SKM-1 treated with dmso at 0.1 percent for 144 hours (cell line): ENCODE measurements at regions not wholly inside any gene's neighbourhood (a gene's known extent, or its start where the extent isn't known, plus 50 kb on each side); places are given as distances from the start of the nearest gene placed in this dataset.
"Not testable (repeated sequence)": the region's sequence is repeated elsewhere in the genome, so short reads cannot be mapped to it uniquely, and the experiment has no call there.

ENCODE experiments used
- DNase-seq: peaks from one replicate; lab custom pipeline; 2025; ENCODE audit not compliant: unreplicated experiment; lab: John Stamatoyannopoulos, UW

GRCh38 chr2:83990636-83991035 is 468.4 kb downstream of the SUCLG1 start:
- no peak for DNase-seq

- DNase-seq: not testable (repeated sequence)
These were observed 482.5 kb downstream of the SUCLG1 start for GRCh38 chr2:83976628-83977027.

GRCh38 chr2:83972128-83972527 is 487.0 kb downstream of the SUCLG1 start:
- DNase-seq: no peak

GRCh38 chr2:83971547-83971946 is 487.5 kb downstream of the SUCLG1 start:
- DNase-seq: no peak

- no peak for DNase-seq
These were observed 488.7 kb downstream of the SUCLG1 start for GRCh38 chr2:83970217-83970929.

GRCh38 chr2:83969085-83969484 is 490.0 kb downstream of the SUCLG1 start:
- no peak for DNase-seq

- DNase-seq: no peak
These were observed 491.2 kb downstream of the SUCLG1 start for GRCh38 chr2:83967854-83968253.

- not testable (repeated sequence) for DNase-seq
These were observed 492.1 kb downstream of the SUCLG1 start for GRCh38 chr2:83966946-83967345.

GRCh38 chr2:83961512-83961911 is 497.6 kb downstream of the SUCLG1 start:
- DNase-seq: no peak

- no peak for DNase-seq
These were observed 498.7 kb downstream of the SUCLG1 start for GRCh38 chr2:83960371-83960770.

- no peak for DNase-seq
These were observed 499.8 kb downstream of the SUCLG1 start for GRCh38 chr2:83959266-83959665.

- no peak for DNase-seq
These were observed 502.1 kb downstream of the SUCLG1 start for GRCh38 chr2:83956991-83957390.

- no peak for DNase-seq
These were observed 505.4 kb downstream of the SUCLG1 start for GRCh38 chr2:83953697-83954096.

- DNase-seq: no peak
These were observed 507.6 kb downstream of the SUCLG1 start for GRCh38 chr2:83951378-83951947.

- DNase-seq: no peak
These were observed 509.7 kb downstream of the SUCLG1 start for GRCh38 chr2:83949361-83949760.

- DNase-seq: no peak
These were observed 514.9 kb downstream of the SUCLG1 start for GRCh38 chr2:83944191-83944590.

GRCh38 chr2:83943265-83943664 is 515.8 kb downstream of the SUCLG1 start:
- DNase-seq: no peak

- no peak for DNase-seq
These were observed 517.2 kb downstream of the SUCLG1 start for GRCh38 chr2:83941886-83942285.

GRCh38 chr2:83933749-83934148 is 525.3 kb downstream of the SUCLG1 start:
- no peak for DNase-seq

- DNase-seq: no peak
These were observed 535.5 kb downstream of the SUCLG1 start for GRCh38 chr2:83923531-83923930.

- no peak for DNase-seq
These were observed 542.5 kb downstream of the SUCLG1 start for GRCh38 chr2:83916559-83916958.

GRCh38 chr2:83915381-83915780 is 543.7 kb downstream of the SUCLG1 start:
- no peak for DNase-seq

- no peak for DNase-seq
These were observed 550.3 kb downstream of the SUCLG1 start for GRCh38 chr2:83908750-83909149.
